Activated CD4-positive, alpha-beta T cell treated with anti-CD3 and anti-CD28 coated beads, Interleukin-2, amount 10 ng/mL, durations not matched to agents 7 days and 5 days (primary cell): ENCODE measurements at regions not wholly inside any gene's neighbourhood (a gene's known extent, or its start where the extent isn't known, plus 50 kb on each side); places are given as distances from the start of the nearest gene placed in this dataset.

Experiments used
- CTCF ChIA-PET: fragments of 350-600 bp; sonication (Branson Sonifier 250); formaldehyde crosslinking; loops from one replicate; lab custom pipeline; 2021; ENCODE audit warnings: antibody characterized with exemption; lab: Charles Lee
- POLR2A ChIA-PET: fragments of 350-600 bp; sonication (Branson Sonifier 250); formaldehyde crosslinking; loops from one replicate; lab custom pipeline; 2021; ENCODE audit warnings: antibody characterized with exemption; lab: Charles Lee
- DNase-seq: peaks from one replicate; pipeline ENCODE4 v3.0.0-alpha.2; 2020
- H3K27ac Mint-ChIP-seq: one replicate; pipeline ENCODE4 v1.8.0; 2021; ENCODE audit warnings: mild to moderate bottlenecking, moderate library complexity, mixed read lengths
- H3K27me3 Mint-ChIP-seq: one replicate; pipeline ENCODE4 v1.8.0; 2021; ENCODE audit warnings: mixed read lengths
- H3K36me3 Mint-ChIP-seq: one replicate; pipeline ENCODE4 v1.8.0; 2021; ENCODE audit warnings: low read depth, mixed read lengths
- H3K4me1 Mint-ChIP-seq: one replicate; pipeline ENCODE4 v1.8.0; 2021; ENCODE audit warnings: mixed read lengths
- H3K4me3 Mint-ChIP-seq: one replicate; pipeline ENCODE4 v1.8.0; 2021; ENCODE audit warnings: mild to moderate bottlenecking, moderate library complexity, mixed read lengths
- H3K9me3 Mint-ChIP-seq: one replicate; pipeline ENCODE4 v1.8.0; 2021; ENCODE audit warnings: mixed read lengths

DNA sequence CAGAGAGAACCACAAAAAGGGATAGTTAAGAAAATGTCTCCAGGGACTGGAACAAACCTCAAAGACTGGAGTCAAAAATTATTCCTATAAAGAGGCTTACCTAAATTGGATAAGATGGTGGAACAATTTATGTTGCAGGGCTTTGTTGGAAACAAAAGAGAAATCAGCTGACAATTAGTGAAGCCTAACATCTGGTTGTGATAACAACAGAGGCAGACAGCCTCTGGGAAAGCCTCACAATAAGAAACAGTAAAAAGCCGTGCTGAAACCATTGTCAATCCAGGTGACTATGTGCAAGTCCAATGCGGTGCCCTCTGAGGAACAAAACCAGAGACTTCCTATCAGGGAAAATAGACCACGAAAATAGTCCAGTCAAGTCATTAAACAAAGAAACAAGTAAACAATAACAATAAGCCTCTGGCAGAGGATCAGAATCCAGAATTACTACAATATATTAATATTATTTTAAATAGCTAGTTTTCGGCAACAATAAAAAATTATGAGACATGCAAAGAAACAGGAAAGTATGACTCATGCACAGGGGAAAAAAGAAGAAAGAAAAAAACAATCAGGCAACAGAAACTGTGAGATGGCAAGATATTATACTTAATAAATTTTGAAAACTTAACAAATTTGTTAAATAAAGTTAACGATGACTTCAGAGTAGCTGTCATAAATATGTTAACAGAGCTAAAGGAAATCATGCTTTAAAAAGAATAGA, 99.7 kb upstream of the RXFP2 start:
- ChIA-PET CTCF (no interaction called here), POLR2A (no interaction called here)
- Mint-ChIP-seq H3K36me3 (no peaks in the 10 kb centered on the region), H3K4me1 (no peaks in the 10 kb centered on the region), H3K9me3 (peaks cover 7% of the 10 kb centered on the region), H3K27me3 (no peaks in the 10 kb centered on the region), H3K27ac (no peak overlapping the region), H3K4me3 (no peak overlapping the region)
- DNase-seq, result no peak

DNA sequence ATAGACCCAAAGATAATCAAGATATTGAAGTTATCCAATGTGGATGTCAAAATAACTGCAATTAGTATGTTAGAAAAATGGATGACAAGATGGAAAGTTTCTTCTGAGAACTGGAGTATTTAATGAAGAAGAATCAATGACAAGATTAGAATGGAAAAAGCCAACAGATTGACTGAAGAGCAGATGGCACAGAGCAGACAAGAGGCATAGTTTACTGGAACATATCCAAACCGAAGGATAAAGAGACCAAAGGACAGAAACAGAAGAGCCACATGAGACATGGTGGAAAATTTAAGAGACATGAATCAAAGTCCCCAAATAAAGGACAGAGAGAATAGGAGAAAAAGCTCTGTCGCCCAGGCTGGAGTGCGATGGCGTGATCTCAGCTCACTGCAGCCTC, 89.6 kb upstream of the RXFP2 start:
- Mint-ChIP-seq H3K27me3 (peaks cover 2% of the 10 kb centered on the region), H3K4me1 (no peaks in the 10 kb centered on the region), H3K36me3 (no peaks in the 10 kb centered on the region), H3K4me3 (no peak overlapping the region), H3K9me3 (no peaks in the 10 kb centered on the region), H3K27ac (no peak overlapping the region)
- ChIA-PET CTCF (no interaction called here), POLR2A (no interaction called here)
- DNase-seq, result no peak

DNA sequence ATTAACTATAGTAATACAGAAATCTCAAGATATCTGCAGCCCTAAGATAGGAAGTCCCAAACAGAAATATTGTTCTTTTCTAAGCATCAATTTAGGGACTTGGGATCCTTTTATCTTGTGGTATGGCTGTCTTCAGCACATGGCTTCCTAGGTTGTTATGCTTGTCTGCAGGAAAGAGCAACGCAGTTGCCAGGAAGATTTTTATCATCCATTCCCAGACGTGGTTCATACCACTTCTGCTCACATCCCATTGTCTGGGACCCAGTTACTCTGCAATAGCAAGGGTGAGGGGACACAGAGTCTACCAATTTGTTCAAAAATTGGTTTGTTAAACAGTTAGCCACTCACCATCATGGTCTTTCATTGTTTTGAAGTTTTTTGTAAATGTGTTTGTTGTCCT, 85.6 kb upstream of the RXFP2 start:
- H3K27ac Mint-ChIP-seq, result no peak overlapping the region
- no peaks in the 10 kb centered on the region for H3K4me1 Mint-ChIP-seq
- no peak for DNase-seq
- H3K36me3 Mint-ChIP-seq, result no peaks in the 10 kb centered on the region
- POLR2A ChIA-PET, result no interaction called here
- no peak overlapping the region for H3K4me3 Mint-ChIP-seq
- CTCF ChIA-PET, result no interaction called here
- H3K27me3 Mint-ChIP-seq, result peaks cover 2% of the 10 kb centered on the region
- H3K9me3 Mint-ChIP-seq, result no peaks in the 10 kb centered on the region

DNA sequence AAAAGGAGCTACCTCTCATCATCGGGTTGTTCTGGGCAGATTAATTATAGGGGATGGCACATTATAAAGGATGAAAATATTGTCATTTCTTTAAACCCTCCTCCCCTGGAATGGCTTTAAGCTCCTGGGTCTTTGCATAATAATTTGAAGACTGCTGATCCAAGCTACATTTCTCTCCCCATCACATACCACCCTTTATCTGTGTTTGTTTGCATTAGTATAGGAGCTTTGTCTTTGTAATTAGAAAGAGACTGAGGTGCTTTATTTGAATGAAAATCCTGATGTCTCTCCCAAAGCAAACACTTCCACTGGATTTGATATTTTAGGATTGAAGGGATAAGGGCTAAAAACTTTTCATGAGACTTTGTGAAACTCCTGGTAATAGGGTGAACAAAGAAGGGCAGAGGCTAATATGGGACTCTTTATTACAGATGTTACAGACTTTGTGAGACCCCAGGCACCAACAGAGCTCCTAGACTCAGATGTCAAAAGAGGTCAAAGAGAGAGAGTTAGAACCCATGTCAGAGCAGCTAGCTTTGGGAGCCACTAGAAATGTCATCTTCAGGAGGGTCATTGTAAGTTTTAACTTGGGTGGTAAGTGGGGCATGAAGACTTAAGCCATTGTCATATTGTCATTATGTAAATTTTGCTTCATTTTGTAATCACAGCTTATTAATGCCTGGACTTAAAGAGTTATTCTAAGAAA, 75.3 kb upstream of the RXFP2 start:
- H3K4me3 Mint-ChIP-seq, result no peak overlapping the region

DNA sequence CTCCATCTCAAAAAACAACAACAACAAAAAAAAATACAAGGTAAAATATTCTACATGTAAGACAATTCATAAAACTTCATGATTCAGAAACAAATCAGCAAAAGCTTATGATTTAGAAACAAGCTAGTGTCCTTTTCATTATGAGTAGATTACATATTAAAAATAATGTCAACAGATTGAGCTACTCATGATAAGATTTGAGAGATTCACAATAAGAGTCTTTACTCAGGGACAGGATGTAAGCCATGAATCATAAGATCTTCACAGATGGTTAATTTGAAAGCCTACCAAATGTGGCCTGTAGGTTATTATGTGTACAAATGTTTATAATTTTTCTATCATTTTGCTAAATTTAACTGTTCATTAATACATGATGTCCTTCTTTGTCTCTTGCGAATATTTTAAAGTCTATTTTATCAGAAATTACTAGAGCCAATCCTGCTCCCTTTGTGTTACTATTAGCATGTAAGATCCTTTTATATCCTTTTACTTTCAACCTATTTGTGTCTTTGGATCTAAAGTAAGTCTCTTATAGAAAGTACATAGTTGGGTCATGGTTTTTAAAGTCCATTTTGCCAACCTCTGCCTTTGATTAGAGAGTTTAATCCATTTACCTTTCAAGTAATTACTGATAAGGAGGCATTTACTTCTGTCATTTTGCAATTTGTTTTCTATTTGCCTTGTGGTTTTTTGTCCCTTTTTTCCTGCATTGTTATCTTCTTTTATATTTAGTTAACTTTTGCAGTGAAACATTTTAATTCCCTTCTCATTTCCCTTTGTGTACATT, 68.3 kb upstream of the RXFP2 start:
- no peaks in the 10 kb centered on the region for H3K36me3 Mint-ChIP-seq
- H3K4me3 Mint-ChIP-seq, result no peak overlapping the region
- H3K4me1 Mint-ChIP-seq, result no peaks in the 10 kb centered on the region
- no peak overlapping the region for H3K27ac Mint-ChIP-seq
- DNase-seq, result no peak
- CTCF ChIA-PET, result no interaction called here
- no peaks in the 10 kb centered on the region for H3K27me3 Mint-ChIP-seq
- POLR2A ChIA-PET, result no interaction called here
- no peaks in the 10 kb centered on the region for H3K9me3 Mint-ChIP-seq

More for the DNA sequence above, 75.3 kb upstream of the RXFP2 start:
- DNase-seq, result no peak
- Mint-ChIP-seq H3K36me3 (no peaks in the 10 kb centered on the region), H3K9me3 (peaks cover 3% of the 10 kb centered on the region), H3K4me1 (no peaks in the 10 kb centered on the region), H3K27me3 (no peaks in the 10 kb centered on the region), H3K27ac (no peak overlapping the region)
- POLR2A ChIA-PET, result no interaction called here
- CTCF ChIA-PET, result interaction anchor here (0.6 kb wide), 1 partner anchor 59 kb away, joined by 3 read pairs; no protein-coding TSS in a partner anchor

DNA sequence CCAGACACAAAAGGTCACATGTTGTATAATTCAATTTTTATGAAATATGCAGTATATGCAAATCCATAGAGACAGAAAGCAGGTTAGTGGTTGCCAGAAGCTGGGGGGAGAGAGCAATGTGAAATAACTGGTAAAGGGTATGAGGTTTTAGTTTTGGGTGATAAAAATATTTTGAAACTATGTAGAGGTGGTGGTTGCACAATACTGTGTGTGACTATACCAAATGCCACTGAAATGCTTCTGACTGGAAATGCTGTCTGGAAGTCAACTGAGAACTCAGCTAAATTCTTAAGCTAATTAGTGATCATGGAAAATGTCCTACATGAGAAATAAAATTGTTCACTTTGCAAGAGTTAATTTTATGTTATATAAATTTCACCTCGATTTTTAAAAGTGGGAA, 65.3 kb upstream of the RXFP2 start:
- H3K4me1 Mint-ChIP-seq, result no peaks in the 10 kb centered on the region
- ChIA-PET POLR2A (no interaction called here), CTCF (no interaction called here)
- DNase-seq, result no peak
- no peaks in the 10 kb centered on the region for H3K36me3 Mint-ChIP-seq
- H3K27ac Mint-ChIP-seq, result no peak overlapping the region
- H3K4me3 Mint-ChIP-seq, result no peak overlapping the region
- no peaks in the 10 kb centered on the region for H3K27me3 Mint-ChIP-seq
- H3K9me3 Mint-ChIP-seq, result no peaks in the 10 kb centered on the region

DNA sequence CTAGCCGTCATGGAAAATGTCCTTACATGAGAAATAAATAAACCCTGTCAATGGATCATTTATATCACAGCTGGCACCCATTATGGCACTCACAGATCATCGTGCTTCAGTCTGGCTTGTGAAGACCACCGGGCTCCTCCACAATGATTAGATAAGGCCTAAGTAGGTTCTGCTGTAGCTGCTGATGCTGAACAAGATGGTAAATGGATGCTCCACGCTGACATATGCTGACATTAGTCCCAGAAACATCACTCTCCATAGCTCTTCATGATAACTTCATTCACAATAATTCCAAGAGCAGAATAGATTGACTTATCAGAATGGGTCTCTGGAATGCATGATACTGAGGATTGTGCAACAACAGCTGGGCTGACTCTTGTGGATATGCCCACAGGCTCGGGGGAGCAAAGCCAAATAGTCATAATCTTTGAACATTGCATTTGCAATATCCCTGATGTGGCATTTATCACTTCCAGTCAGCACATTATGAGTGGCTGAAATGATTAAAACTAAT, 63.8 kb upstream of the RXFP2 start:
- Mint-ChIP-seq H3K27me3 (no peaks in the 10 kb centered on the region), H3K27ac (no peak overlapping the region), H3K9me3 (no peaks in the 10 kb centered on the region), H3K36me3 (no peaks in the 10 kb centered on the region), H3K4me3 (no peak overlapping the region), H3K4me1 (no peaks in the 10 kb centered on the region)
- no peak for DNase-seq
- ChIA-PET POLR2A (no interaction called here), CTCF (no interaction called here)

DNA sequence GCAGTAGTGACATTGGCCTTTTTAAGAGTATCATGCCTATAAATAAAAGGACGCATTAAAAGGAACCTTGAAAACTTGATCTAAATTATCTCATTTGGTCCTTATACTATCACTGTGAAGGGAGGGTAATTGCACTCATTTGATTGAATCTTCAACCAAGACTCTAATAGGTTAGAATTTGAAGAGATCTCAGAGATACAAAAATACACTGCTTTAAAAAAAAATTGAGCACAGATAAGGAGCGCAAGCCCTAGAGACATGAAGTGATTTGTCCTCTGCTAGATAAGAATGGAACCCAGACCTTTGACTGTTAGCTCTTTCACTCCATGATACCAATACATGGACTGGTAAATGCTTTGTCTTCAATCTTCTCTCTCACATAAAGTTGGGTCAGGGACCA, 58.2 kb upstream of the RXFP2 start:
- POLR2A ChIA-PET, result no interaction called here
- no peak overlapping the region for H3K4me3 Mint-ChIP-seq

DNA sequence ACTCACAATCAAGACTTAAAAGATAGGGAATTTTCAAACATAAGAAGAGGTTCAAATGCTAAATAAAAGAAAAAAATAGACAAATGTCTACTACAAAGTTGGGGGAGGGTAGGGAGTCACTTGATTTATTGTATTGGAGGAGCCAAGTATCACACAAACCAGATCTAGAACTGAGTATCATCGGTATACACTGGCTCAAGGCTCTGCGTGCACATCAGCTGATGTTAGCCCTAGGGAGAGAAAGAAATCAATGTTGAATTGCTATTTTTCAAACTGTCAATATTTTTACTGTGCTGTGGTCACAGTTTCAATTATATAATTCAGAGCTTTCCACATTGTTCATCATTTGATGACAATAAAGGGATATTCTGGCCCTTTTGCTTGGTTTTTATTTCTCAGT, 54.9 kb upstream of the RXFP2 start:
- H3K4me1 Mint-ChIP-seq, result no peaks in the 10 kb centered on the region
- no peak overlapping the region for H3K27ac Mint-ChIP-seq
- H3K4me3 Mint-ChIP-seq, result no peak overlapping the region
- no peaks in the 10 kb centered on the region for H3K27me3 Mint-ChIP-seq
- ChIA-PET POLR2A (no interaction called here), CTCF (no interaction called here)
- H3K9me3 Mint-ChIP-seq, result no peaks in the 10 kb centered on the region
- H3K36me3 Mint-ChIP-seq, result no peaks in the 10 kb centered on the region
- no peak for DNase-seq

More for the DNA sequence above, 58.2 kb upstream of the RXFP2 start:
- Mint-ChIP-seq H3K9me3 (no peaks in the 10 kb centered on the region), H3K27me3 (no peaks in the 10 kb centered on the region), H3K27ac (no peak overlapping the region), H3K4me1 (no peaks in the 10 kb centered on the region), H3K36me3 (no peaks in the 10 kb centered on the region)
- DNase-seq, result no peak
- CTCF ChIA-PET, result no interaction called here

DNA sequence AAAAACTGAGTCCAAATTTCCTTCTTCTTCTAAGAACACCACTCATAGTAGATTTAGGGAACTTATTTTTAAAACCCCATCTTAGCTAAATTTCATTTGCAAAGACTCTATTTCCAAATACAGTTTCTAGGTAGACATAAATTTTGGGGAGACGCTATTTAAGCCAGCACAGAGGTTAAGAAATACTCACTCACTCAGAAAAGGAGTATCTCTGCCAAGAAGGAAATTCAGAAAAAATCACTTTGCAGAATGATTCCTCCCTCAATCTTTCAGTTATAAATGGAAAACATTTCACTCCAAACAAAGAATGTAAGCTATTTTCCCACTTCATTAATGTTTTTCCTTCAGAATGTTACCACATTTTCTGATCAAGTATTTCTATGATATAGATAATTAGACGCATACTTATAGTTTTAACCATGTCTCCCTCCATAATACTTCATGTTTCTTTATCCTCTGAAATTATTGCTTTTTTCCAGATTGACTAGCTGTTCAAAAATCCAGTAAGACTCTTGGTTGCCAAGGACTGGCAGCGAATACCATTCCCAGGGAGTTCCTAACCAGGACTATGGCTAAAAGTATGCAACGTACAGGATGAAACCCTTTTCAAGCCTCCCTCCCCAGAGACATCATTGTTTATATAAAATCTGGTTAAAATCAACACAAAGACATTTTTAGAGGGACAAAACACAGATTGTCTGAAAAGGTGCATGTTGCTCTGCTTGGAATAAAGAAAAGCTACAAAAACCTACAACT, 52.5 kb upstream of the RXFP2 start:
- Mint-ChIP-seq H3K4me3 (no peak overlapping the region), H3K27me3 (no peaks in the 10 kb centered on the region), H3K4me1 (no peaks in the 10 kb centered on the region), H3K9me3 (no peaks in the 10 kb centered on the region), H3K27ac (no peak overlapping the region), H3K36me3 (no peaks in the 10 kb centered on the region)
- ChIA-PET POLR2A (no interaction called here), CTCF (no interaction called here)
- DNase-seq, result no peak
